H1 (cell line): ENCODE measurements at regions not wholly inside any gene's neighbourhood (a gene's known extent, or its start where the extent isn't known, plus 50 kb on each side); places are given as distances from the start of the nearest gene placed in this dataset.

ENCODE experiments used
- CTCF ChIA-PET: fragments of 300-600 bp; sonication (Branson Sonifier 250); formaldehyde crosslinking; loops from one replicate; lab custom pipeline; 2021; ENCODE audit not compliant: partially characterized antibody; lab: Charles Lee
- POLR2A ChIA-PET: fragments of 300-600 bp; sonication (Branson Sonifier 250); formaldehyde crosslinking; loops from one replicate; lab custom pipeline; 2021; ENCODE audit warnings: inconsistent platforms; ENCODE audit not compliant: partially characterized antibody; lab: Charles Lee
- DNase-seq, 2 experiments: peaks; one replicate each; pipeline versions ENCODE4 v3.0.0 to v3.0.0-alpha.2; 2010 to 2022; ENCODE audit warnings: low spot score in 2 of 2, low read depth in 1 of 2, mixed read lengths in 1 of 2
- FAIRE-seq: peaks from 2 replicates; lab custom pipeline; 2011; peaks lifted over from hg19 to GRCh38; lab: Jason Lieb, UNC
- H2AFZ ChIP-seq: 2 replicates; pipeline ENCODE4 v1.8.1; 2012; ENCODE audit warnings: low read length, inconsistent platforms
- H2AK5ac ChIP-seq: 2 replicates; pipeline ENCODE4 v1.6.1; 2013; ENCODE audit warnings: low read depth, low read length
- H2BK120ac ChIP-seq: replicated peaks from 2 replicates; pipeline ENCODE3; 2013; ENCODE audit warnings: low read depth, low read length, inconsistent platforms
- H2BK12ac ChIP-seq: 2 replicates; pipeline ENCODE4 v1.6.1; 2013; ENCODE audit warnings: low read depth, low read length
- H2BK15ac ChIP-seq: 2 replicates; pipeline ENCODE4 v1.6.1; 2013; ENCODE audit warnings: low read length
- H2BK20ac ChIP-seq: 2 replicates; pipeline ENCODE4 v1.6.1; 2013; ENCODE audit warnings: low read length
- H2BK5ac ChIP-seq: 2 replicates; pipeline ENCODE4 v1.6.1; 2013; ENCODE audit warnings: low read depth, low read length
- H3K14ac ChIP-seq: 2 replicates; pipeline ENCODE4 v1.6.1; 2013; ENCODE audit warnings: inconsistent platforms; ENCODE audit not compliant: insufficient read length
- H3K18ac ChIP-seq: 2 replicates; pipeline ENCODE4 v1.6.1; 2013; ENCODE audit warnings: low read length; ENCODE audit errors: extremely low read depth
- H3K23ac ChIP-seq: 2 replicates; pipeline ENCODE4 v1.6.1; 2013; ENCODE audit warnings: inconsistent platforms; ENCODE audit not compliant: insufficient read length
- H3K23me2 ChIP-seq: 2 replicates; pipeline ENCODE4 v1.6.1; 2013; ENCODE audit warnings: low read depth, low read length
- H3K27ac ChIP-seq: 2 replicates; pipeline ENCODE4 v1.6.1; 2011; ENCODE audit warnings: low read depth, low read length, inconsistent platforms
- H3K27me3 ChIP-seq, 4 experiments: replicated peaks in 1 of 4; 1 replicate in 1 of 4; 2 replicates in 3 of 4; pipeline versions ENCODE4 v1.6.1 to v1.8.1; 2011 to 2013; ENCODE audit warnings: low read length in 3 of 4, mild to moderate bottlenecking in 3 of 4, inconsistent platforms in 2 of 4, mixed read lengths in 2 of 4, moderate library complexity in 1 of 4; ENCODE audit not compliant: control insufficient read depth in 3 of 4, insufficient read depth in 3 of 4; ENCODE audit errors: extremely low read depth in 1 of 4
- H3K36me3 ChIP-seq, 4 experiments: 2 replicates each; pipeline versions ENCODE4 v1.6.1 to v1.8.1; 2011 to 2013; ENCODE audit warnings: mild to moderate bottlenecking in 4 of 4, low read length in 3 of 4, moderate library complexity in 2 of 4, control low read depth in 1 of 4, inconsistent platforms in 1 of 4; ENCODE audit not compliant: insufficient read depth in 4 of 4, control insufficient read depth in 2 of 4
- H3K4ac ChIP-seq: replicated peaks from 2 replicates; pipeline ENCODE3; 2013; ENCODE audit warnings: low read length, low read depth, mixed read lengths, inconsistent platforms; ENCODE audit not compliant: insufficient read length
- H3K4me1 ChIP-seq, 4 experiments: replicated peaks in 1 of 4; 1 replicate in 1 of 4; 2 replicates in 3 of 4; pipeline versions ENCODE4 v1.6.1 to v1.8.1; 2011 to 2013; ENCODE audit warnings: low read length in 3 of 4, inconsistent platforms in 2 of 4, mixed read lengths in 1 of 4; ENCODE audit not compliant: insufficient read depth in 4 of 4, control insufficient read depth in 3 of 4
- H3K4me2 ChIP-seq, 2 experiments: 2 replicates each; pipeline versions ENCODE4 v1.6.1 to v1.8.1; 2011 to 2013; ENCODE audit warnings: low read depth in 2 of 2, low read length in 2 of 2, control low read depth in 1 of 2, inconsistent platforms in 1 of 2, mild to moderate bottlenecking in 1 of 2; ENCODE audit not compliant: insufficient read depth in 1 of 2
- H3K4me3 ChIP-seq, 4 experiments: fragments of 200-600, 300-600 bp in 1 of 4; sonication (generic), shearing (Covaris generic), sonication (Bioruptor Twin) in 1 of 4; 2 replicates each; pipeline versions ENCODE4 v1.5.1 to v1.8.1; 2011 to 2016; ENCODE audit warnings: low read length in 4 of 4, low read depth in 3 of 4, control low read depth in 2 of 4, inconsistent platforms in 2 of 4, mild to moderate bottlenecking in 2 of 4, mixed read lengths in 1 of 4, moderate library complexity in 1 of 4; ENCODE audit not compliant: insufficient read depth in 2 of 4; ENCODE audit errors: extremely low read depth in 1 of 4
- H3K56ac ChIP-seq: replicated peaks from 2 replicates; pipeline ENCODE3; 2013; ENCODE audit warnings: low read depth, mild to moderate bottlenecking, mixed read lengths, low read length, inconsistent platforms; ENCODE audit not compliant: insufficient read length
- H3K79me1 ChIP-seq: 2 replicates; pipeline ENCODE4 v1.6.1; 2013; ENCODE audit warnings: low read depth, low read length, control low read depth
- H3K79me2 ChIP-seq, 2 experiments: 2 replicates each; pipeline versions ENCODE4 v1.6.1 to v1.8.1; 2012 to 2013; ENCODE audit warnings: low read length in 2 of 2, mild to moderate bottlenecking in 2 of 2, inconsistent platforms in 1 of 2; ENCODE audit not compliant: insufficient read depth in 2 of 2, control insufficient read depth in 1 of 2
- H3K9ac ChIP-seq, 4 experiments: replicated peaks in 1 of 4; 1 replicate in 1 of 4; 2 replicates in 3 of 4; pipeline versions ENCODE4 v1.6.1 to v1.8.1; 2011 to 2013; ENCODE audit warnings: low read depth in 3 of 4, low read length in 3 of 4, control low read depth in 2 of 4, mild to moderate bottlenecking in 2 of 4, moderate library complexity in 2 of 4, inconsistent platforms in 1 of 4; ENCODE audit errors: extremely low read depth in 1 of 4
- H3K9me3 ChIP-seq, 2 experiments: 2 replicates each; pipeline versions ENCODE4 v1.6.1 to v1.8.1; 2012 to 2013; ENCODE audit warnings: mild to moderate bottlenecking in 2 of 2, moderate library complexity in 2 of 2, control low read depth in 1 of 2, inconsistent platforms in 1 of 2, low read depth in 1 of 2, low read length in 1 of 2, mixed read lengths in 1 of 2; ENCODE audit not compliant: insufficient read depth in 2 of 2
- H4K20me1 ChIP-seq, 2 experiments: replicated peaks in 1 of 2; 2 replicates each; pipeline versions ENCODE3 to v1.8.1; 2011 to 2013; ENCODE audit warnings: inconsistent platforms in 2 of 2, low read length in 2 of 2, mild to moderate bottlenecking in 1 of 2; ENCODE audit not compliant: insufficient read depth in 2 of 2, control insufficient read depth in 1 of 2
- H4K5ac ChIP-seq: 2 replicates; pipeline ENCODE4 v1.6.1; 2013; ENCODE audit warnings: low read length, low read depth, mixed read lengths, inconsistent platforms; ENCODE audit not compliant: insufficient read length
- H4K8ac ChIP-seq: 2 replicates; pipeline ENCODE4 v1.8.0; 2013; ENCODE audit warnings: mild to moderate bottlenecking, moderate library complexity, low read length, inconsistent platforms; ENCODE audit not compliant: insufficient read depth; ENCODE audit errors: extremely low read depth
- H4K91ac ChIP-seq: replicated peaks from 2 replicates; pipeline ENCODE3; 2013; ENCODE audit warnings: low read length, mixed read lengths, inconsistent platforms; ENCODE audit not compliant: insufficient read length
- CBX8 ChIP-seq: fragments of 300-800, 300-1000 bp; sonication (generic); IDR thresholded peaks from 2 replicates; pipeline ENCODE4 v1.7.1; 2016; ENCODE audit warnings: low read depth, low read length, borderline replicate concordance
- FOSL1 ChIP-seq: IDR thresholded peaks from 2 replicates; pipeline ENCODE4 v1.6.1; 2011; ENCODE audit warnings: mild to moderate bottlenecking, low read depth, low read length, moderate library complexity; ENCODE audit not compliant: insufficient read depth
- GABPA ChIP-seq: IDR thresholded peaks from 2 replicates; pipeline ENCODE4 v1.6.1; 2011; ENCODE audit warnings: mild to moderate bottlenecking, low read length, moderate library complexity, borderline replicate concordance; ENCODE audit not compliant: insufficient read depth
- JUN ChIP-seq: IDR thresholded peaks from 2 replicates; pipeline ENCODE4 v1.6.1; 2011; ENCODE audit warnings: low read depth, mild to moderate bottlenecking, improper control_type of control experiment, low read length
- KDM4A ChIP-seq: IDR thresholded peaks from one replicate; pipeline ENCODE4 v1.7.1; 2012; ENCODE audit warnings: low read depth, mild to moderate bottlenecking, moderate library complexity, low read length, inconsistent platforms; ENCODE audit not compliant: severe bottlenecking
- MAX ChIP-seq: IDR thresholded peaks from 2 replicates; pipeline ENCODE4 v1.6.1; 2012; ENCODE audit warnings: inconsistent platforms
- NRF1 ChIP-seq: IDR thresholded peaks from 2 replicates; pipeline ENCODE4 v1.6.1; 2011; ENCODE audit warnings: mild to moderate bottlenecking, low read depth, low read length, improper control_type of control experiment
- RAD21 ChIP-seq, 2 experiments: IDR thresholded peaks in 1 of 2; conservative IDR thresholded peaks in 1 of 2; 2 replicates each; pipeline ENCODE4 v1.6.1; 2011; ENCODE audit warnings: low read depth in 2 of 2, low read length in 2 of 2, improper control_type of control experiment in 1 of 2, inconsistent platforms in 1 of 2, mild to moderate bottlenecking in 1 of 2, moderate library complexity in 1 of 2
- SIX5 ChIP-seq: IDR thresholded peaks from 2 replicates; pipeline ENCODE4 v1.6.1; 2011; ENCODE audit warnings: mild to moderate bottlenecking, low read depth, low read length
- SP2 ChIP-seq: IDR thresholded peaks from 2 replicates; pipeline ENCODE4 v1.6.1; 2012; ENCODE audit warnings: mild to moderate bottlenecking, low read length, inconsistent platforms
- TAF7 ChIP-seq: optimal IDR thresholded peaks from 2 replicates; pipeline ENCODE3; 2011; ENCODE audit warnings: low read depth, mild to moderate bottlenecking, inconsistent platforms, low read length, moderate library complexity, borderline replicate concordance
- YY1 ChIP-seq: IDR thresholded peaks from 2 replicates; pipeline ENCODE4 v1.6.1; 2011; ENCODE audit warnings: low read depth, mild to moderate bottlenecking, low read length
- WGBS, 2 experiments: shearing (Covaris generic) in 1 of 2; methylation state at CpG; one replicate each; pipeline versions ENCODE4 v1.1.6 to v1.1.7; 2013 to 2015; ENCODE audit warnings: low lambda C conversion rate in 2 of 2, mixed read lengths in 2 of 2, inconsistent platforms in 1 of 2, low coverage in 1 of 2, missing lambda C conversion rate in 1 of 2; ENCODE audit not compliant: insufficient replicate concordance in 2 of 2, insufficient coverage in 1 of 2, insufficient read length in 1 of 2; ENCODE audit errors: extremely low coverage in 1 of 2, missing lambda C conversion rate in 1 of 2; 5-methylcytosine and 5-hydroxymethylcytosine counted together

- TF ChIP-seq RAD21 (IDR thresholded peaks at IDR 0.05 in 1 of 2, conservative IDR thresholded peaks at IDR 0.05 in 1 of 2; ENCODE audit: low read depth in 2 of 2, low read length in 2 of 2) (no peak), TAF7 (no peak), FOSL1 (no peak), JUN (no peak), SIX5 (no peak), SP2 (no peak), MAX (no peak), KDM4A (no peak), CBX8 (no peak), NRF1 (no peak), YY1 (no peak), GABPA (no peak)
- CTCF ChIA-PET: interaction anchor here (0.8 to 2.1 kb wide), 4 partner anchors 9 to 71 kb away, joined by 3 to 5 read pairs (median 3); no protein-coding TSS in a partner anchor
- Histone ChIP-seq H3K79me2 (no peaks in the 10 kb centered on the region), H3K27ac (no peak overlapping the region), H3K4me3 (no peak overlapping the region), H2AK5ac (no peak overlapping the region), H3K56ac (no peak overlapping the region), H2BK12ac (no peak overlapping the region), H3K4me1 (no peaks in the 10 kb centered on the region), H2BK120ac (no peak overlapping the region), H3K27me3 (no peaks in the 10 kb centered on the region; a peak in 1 of 7 replicates), H3K79me1 (no peaks in the 10 kb centered on the region), H2BK15ac (no peak overlapping the region), H3K14ac (no peak overlapping the region), H4K8ac (no peak overlapping the region; the same call in 1 of the 2 replicates), H3K18ac (no peak overlapping the region), H2BK5ac (no peak overlapping the region), H4K91ac (peak overlapping the region; percentile 7), H2BK20ac (no peak overlapping the region), H4K20me1 (no peaks in the 10 kb centered on the region), H4K5ac (no peak overlapping the region), H3K9me3 (no peaks in the 10 kb centered on the region), H3K9ac (no peak overlapping the region), H2AFZ (no peak overlapping the region), H3K23me2 (no peaks in the 10 kb centered on the region; the same call in 1 of the 2 replicates), H3K4ac (peak overlapping the region; percentile 44), H3K4me2 (no peak overlapping the region), H3K23ac (no peak overlapping the region), H3K36me3 (no peaks in the 10 kb centered on the region)
- POLR2A ChIA-PET: no interaction called here
- DNase-seq (no peak), FAIRE-seq (no peak)
- 88% methylated on average over 6 of the region's 6 CpGs; no CpG with 5 or more reads in 1 of the 2 experiments for WGBS, 2 experiments
Observed at GRCh38 chr1:38173157-38173831, 126.7 kb upstream of the POU3F1 start.
